Neural cell (in vitro differentiated cells): ENCODE measurements at regions not wholly inside any gene's neighbourhood (a gene's known extent, or its start where the extent isn't known, plus 50 kb on each side); places are given as distances from the start of the nearest gene placed in this dataset.
"Not testable (repeated sequence)": the region's sequence is repeated elsewhere in the genome, so short reads cannot be mapped to it uniquely, and the experiment has no call there.

ENCODE experiments used
- CTCF ChIP-seq: fragments of 450-650 bp; IDR thresholded peaks from 2 replicates; pipeline ENCODE4 v1.5.1; 2014; ENCODE audit warnings: antibody characterized with exemption, mild to moderate bottlenecking, moderate library complexity; ENCODE audit not compliant: poor library complexity, severe bottlenecking
- TF ChIP-seq, protein P1 (sequence below): IDR thresholded peaks from 2 replicates; pipeline ENCODE4 v1.6.1; 2012; ENCODE audit warnings: borderline replicate concordance

DNA sequence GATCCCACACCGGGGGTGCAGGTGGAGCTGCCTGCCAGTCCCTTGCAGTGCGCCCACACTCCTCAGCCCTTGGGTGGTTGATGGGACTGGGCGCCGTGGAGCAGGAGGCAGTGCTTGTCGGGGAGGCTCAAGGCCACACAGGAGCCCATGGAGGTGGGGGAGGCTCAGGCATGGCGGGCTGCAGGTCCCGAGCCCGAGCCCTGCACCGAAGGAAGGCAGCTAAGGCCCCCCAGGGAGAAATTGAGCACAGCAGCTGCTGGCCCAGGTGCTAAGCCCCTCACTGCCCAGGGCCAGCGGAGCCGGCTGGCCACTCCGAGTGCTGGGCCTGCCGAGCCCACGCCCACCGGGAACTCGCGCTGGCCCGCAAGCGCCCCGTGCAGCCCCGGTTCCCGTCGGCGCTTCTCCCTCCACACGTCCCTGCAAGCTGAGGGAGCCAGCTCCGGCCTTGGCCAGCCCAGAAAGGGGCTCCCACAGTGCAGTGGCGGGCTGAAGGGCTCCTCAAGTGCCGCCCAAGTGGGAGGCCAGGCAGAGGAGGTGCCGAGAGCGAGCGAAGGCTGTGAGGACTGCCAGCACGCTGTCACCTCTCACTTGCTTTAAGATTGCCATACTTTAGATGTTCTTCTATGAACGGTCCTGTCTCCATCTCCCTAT is 337.1 kb downstream of the FAT4 start:
- TF ChIP-seq CTCF: not testable (repeated sequence)
- TF ChIP-seq, protein P1, sequence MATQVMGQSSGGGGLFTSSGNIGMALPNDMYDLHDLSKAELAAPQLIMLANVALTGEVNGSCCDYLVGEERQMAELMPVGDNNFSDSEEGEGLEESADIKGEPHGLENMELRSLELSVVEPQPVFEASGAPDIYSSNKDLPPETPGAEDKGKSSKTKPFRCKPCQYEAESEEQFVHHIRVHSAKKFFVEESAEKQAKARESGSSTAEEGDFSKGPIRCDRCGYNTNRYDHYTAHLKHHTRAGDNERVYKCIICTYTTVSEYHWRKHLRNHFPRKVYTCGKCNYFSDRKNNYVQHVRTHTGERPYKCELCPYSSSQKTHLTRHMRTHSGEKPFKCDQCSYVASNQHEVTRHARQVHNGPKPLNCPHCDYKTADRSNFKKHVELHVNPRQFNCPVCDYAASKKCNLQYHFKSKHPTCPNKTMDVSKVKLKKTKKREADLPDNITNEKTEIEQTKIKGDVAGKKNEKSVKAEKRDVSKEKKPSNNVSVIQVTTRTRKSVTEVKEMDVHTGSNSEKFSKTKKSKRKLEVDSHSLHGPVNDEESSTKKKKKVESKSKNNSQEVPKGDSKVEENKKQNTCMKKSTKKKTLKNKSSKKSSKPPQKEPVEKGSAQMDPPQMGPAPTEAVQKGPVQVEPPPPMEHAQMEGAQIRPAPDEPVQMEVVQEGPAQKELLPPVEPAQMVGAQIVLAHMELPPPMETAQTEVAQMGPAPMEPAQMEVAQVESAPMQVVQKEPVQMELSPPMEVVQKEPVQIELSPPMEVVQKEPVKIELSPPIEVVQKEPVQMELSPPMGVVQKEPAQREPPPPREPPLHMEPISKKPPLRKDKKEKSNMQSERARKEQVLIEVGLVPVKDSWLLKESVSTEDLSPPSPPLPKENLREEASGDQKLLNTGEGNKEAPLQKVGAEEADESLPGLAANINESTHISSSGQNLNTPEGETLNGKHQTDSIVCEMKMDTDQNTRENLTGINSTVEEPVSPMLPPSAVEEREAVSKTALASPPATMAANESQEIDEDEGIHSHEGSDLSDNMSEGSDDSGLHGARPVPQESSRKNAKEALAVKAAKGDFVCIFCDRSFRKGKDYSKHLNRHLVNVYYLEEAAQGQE: not testable (repeated sequence)
